GM18870 (cell line): ENCODE measurements at regions not wholly inside any gene's neighbourhood (a gene's known extent, or its start where the extent isn't known, plus 50 kb on each side); places are given as distances from the start of the nearest gene placed in this dataset.
"Not testable (repeated sequence)": the region's sequence is repeated elsewhere in the genome, so short reads cannot be mapped to it uniquely, and the experiment has no call there.

ENCODE experiments used
- ATAC-seq: cut with Tn5 transposase; IDR thresholded peaks from one replicate; pipeline ENCODE4 v1.9.1; 2021; ENCODE audit warnings: moderate library complexity; ENCODE audit not compliant: unreplicated experiment

DNA sequence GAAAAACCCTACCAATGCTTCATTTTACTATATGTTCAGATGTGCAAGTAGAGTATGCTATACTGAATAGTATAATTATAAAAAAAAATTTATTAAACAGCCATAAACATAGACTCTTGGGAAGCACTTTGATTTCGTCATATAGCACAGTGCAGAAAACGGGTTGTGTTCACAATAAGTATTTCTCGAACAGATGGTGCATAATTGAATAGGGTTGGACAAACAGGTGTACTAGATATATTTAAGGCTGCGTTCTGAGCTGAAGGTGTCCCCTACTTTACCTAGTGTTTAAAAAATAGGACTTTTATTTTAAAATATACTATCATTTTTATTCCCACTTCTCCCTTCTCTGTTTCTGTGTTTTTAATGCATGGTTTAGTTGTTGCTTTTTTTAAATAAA lies 841.5 kb downstream of the ANKRD7 start:
- no peak for ATAC-seq

DNA sequence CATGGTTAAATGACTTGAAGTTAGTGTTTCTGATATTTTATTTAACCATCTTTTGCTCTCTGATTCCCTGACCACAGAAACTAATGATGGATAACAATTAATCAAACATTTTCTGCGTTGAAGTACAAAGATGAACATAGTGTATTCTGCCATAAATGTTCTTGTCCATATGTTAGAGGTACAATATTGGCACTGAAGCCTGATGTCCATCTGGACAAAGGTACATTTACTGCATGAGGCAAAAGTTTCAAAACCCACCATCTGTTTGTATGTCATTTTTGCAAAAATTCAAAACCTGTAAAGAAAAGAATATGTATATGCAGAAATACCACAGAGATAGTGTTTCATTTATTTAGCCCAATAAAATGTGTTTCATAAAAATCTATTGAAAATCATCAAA lies 861.5 kb downstream of the ANKRD7 start:
- ATAC-seq: no peak

DNA sequence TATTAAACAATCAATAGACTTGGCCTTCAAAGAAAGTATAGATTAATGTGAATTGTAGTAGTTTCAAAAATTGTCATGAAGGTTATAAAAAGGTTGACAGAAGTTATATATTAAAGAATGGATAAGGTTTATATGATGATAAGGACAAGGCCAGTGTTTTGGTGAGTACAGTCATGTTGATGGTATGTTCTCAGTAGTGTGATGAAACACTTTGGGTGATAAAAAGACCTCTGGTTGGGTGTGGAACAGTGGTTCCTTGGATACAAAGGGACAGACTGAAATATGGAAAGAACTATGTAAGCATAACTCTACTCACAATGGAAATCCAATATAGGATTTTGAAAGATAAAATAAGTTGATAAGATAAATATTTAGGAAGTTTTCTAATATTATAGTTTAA lies 866.3 kb downstream of the ANKRD7 start:
- ATAC-seq: no peak

GRCh38 chr7:119096683-119097082 lies 872.2 kb downstream of the ANKRD7 start:
- ATAC-seq: no peak

DNA sequence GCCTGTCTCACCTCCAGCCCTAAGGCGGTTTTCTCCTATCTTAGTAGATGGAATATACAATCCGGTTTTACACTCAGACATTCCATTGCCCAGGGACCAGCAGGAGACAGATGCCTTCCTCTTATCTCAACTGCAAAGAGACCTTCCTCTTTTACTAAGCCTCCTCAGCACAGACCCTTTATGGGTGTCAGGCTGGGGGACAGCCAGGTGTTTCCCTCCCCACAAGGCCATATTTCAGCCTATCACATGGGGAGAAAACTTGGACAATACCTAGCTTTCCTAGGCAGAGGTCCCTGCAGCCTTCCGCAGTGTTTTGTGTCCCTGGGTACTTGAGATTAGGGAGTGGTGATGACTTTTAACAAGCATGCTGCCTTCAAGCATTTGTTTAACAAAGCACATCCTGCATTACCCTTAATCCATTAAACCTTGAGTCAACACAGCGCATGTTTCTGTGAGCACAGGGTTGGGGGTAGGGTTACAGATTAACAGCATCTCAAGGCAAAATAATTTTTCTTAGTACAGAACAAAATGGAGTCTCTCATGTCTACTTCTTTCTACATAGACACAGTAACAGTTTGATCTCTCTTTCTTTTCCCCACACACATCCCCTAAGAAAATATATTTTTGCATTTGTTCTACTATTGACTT lies 876.2 kb downstream of the ANKRD7 start:
- ATAC-seq: not testable (repeated sequence)

- no peak for ATAC-seq
Observed at GRCh38 chr7:119102291-119102690, 877.8 kb downstream of the ANKRD7 start.

- ATAC-seq: no peak
Observed at GRCh38 chr7:119105381-119105780, 880.9 kb downstream of the ANKRD7 start.

- no peak for ATAC-seq
Observed at GRCh38 chr7:119123326-119123725, 898.8 kb downstream of the ANKRD7 start.

GRCh38 chr7:119127706-119128105 lies 903.2 kb downstream of the ANKRD7 start:
- ATAC-seq: no peak

GRCh38 chr7:119132436-119132835 lies 907.9 kb downstream of the ANKRD7 start:
- no peak for ATAC-seq

DNA sequence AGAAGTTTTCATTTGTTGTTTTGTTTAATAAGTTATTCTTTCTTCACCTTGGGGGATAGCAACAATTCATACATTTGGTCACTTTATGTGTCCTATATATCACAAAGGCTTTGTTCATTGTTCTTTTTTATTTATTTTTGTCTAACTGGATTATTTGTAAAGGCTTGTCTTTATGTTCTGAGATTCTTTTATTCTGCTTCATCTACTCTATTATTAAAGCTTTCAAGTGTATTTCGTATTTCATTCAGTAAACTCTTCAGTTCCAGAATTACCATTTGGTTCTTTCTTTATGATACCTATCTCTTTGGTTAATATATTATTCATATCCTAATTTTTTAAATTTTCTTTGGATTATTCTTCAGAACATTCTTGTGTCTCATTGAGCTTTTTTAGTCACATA lies 942.9 kb downstream of the ANKRD7 start:
- ATAC-seq: no peak

GRCh38 chr7:119172043-119172442 lies 947.5 kb downstream of the ANKRD7 start:
- no peak for ATAC-seq

DNA sequence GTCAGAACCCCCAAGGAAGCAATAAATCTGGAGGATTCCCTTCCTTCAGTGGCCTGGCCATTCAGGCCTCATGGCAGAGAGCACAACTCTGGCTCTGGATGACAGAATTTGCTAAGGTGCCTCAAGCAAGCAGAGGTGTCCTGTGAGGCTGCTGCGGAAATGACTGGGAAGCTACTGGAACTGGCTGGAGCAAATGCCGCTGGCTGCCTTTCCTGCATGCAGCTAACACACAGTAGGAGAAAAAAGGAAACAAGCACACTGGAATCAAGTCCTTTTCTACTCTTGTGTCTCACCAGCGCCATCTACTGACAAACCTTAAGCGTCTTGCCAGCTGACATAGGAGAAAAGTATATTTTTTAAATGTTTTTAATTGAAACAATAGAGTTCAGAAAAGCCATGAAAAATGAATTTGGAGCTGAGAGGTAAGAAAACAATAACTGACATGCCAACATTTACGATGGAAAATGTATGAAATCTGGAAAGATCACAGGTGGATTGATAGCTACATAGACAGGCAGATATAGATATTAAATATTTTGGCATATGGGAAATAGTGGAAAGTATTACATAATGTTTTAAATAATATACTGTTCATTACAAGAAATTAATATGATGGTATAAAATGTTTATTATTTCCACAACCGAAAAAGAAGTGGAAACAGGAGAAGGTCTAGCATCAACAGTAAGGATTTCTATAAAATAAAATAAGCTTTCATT lies 951.6 kb downstream of the ANKRD7 start:
- ATAC-seq: peak; percentile 79

GRCh38 chr7:119177863-119178262 lies 953.4 kb downstream of the ANKRD7 start:
- no peak for ATAC-seq

DNA sequence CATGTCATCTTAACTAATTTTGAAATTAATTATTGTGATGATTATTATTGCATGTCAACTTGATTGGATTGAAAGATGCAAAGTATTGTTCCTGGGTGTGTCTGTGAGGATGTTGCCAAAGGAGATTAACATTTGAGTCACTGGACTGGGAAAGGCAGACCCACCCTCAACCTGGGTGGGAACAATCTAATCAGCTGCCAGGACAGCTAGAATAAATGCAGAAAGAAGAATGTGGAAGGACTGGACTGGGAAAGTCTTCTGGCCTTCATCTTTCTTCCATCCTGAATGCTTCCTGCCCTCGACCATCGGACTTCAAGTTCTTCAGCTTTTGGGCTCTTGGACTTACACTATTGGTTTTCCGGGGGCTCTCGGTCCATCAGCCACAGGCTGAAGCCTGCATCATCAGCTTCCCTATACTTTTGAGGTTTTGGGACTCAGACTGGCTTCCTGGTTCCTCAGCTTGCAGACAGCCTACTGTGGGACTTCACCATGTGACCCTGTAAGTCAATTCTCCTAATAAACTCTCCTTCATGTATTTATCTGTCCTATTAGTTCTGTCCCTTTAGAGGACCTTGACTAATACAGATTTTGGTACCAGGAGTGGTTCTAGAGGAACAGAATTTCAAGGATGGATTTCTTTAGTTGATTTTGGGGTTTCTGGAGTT lies 959.8 kb downstream of the ANKRD7 start:
- ATAC-seq: no peak

GRCh38 chr7:119196183-119196582 lies 971.7 kb downstream of the ANKRD7 start:
- no peak for ATAC-seq

- ATAC-seq: peak; percentile 17
Observed at GRCh38 chr7:119197172-119197876, 972.8 kb downstream of the ANKRD7 start.

DNA sequence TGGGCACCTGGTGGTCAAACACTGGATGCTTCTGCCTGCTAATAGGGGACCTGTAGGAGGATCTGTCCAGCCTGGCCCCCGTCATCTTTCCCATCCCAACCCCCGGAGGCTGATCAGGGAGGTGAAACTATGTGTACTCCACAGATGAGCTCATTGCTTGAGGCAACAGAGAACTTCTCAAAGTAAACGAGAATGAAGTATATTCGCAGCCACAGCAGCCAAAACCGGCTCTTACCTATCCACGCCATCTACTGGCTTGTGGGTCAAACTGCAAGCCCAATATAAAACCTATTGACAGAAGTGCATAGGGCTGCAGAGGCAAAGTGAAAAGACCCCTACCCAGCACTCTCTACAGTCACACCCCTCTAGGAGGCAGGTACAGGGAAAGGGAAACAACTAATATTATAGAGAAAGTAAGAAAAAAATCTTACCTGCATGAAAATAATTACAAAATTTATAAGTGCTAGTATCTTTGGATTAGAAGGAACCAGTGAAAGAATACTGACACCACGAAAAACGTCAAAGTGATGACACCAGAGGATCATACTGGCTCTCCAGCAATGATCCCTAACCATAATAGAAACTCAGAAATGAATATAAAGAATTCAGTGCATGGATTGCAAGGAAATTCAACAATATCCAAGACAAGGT lies 973.5 kb downstream of the ANKRD7 start:
- peak; percentile 92 for ATAC-seq

- ATAC-seq: no peak
Observed at GRCh38 chr7:119219663-119220062, 995.2 kb downstream of the ANKRD7 start.

- ATAC-seq: no peak
Observed at GRCh38 chr7:119223930-119224329, 999.4 kb downstream of the ANKRD7 start.

GRCh38 chr7:119228482-119228881 lies 1004.0 kb downstream of the ANKRD7 start:
- ATAC-seq: no peak
